ENCODE measurements at regions not wholly inside any gene's neighbourhood (a gene's known extent, or its start where the extent isn't known, plus 50 kb on each side); places are given as distances from the start of the nearest gene placed in this dataset.
"Not testable (repeated sequence)": the region's sequence is repeated elsewhere in the genome, so short reads cannot be mapped to it uniquely, and the experiment has no call there.

- TF ChIP-seq SPI1 (IDR thresholded peaks at IDR 0.05; ENCODE audit: low read depth, low read length): no peak
- TF ChIP-seq POLR2AphosphoS5 (IDR thresholded peaks at IDR 0.05; ENCODE audit: low read depth, low read length): no peak
- TF ChIP-seq POU2F2 (IDR thresholded peaks at IDR 0.05; ENCODE audit: low read depth, low read length): no peak
- no peak for TF ChIP-seq TAF1 (IDR thresholded peaks at IDR 0.05; ENCODE audit: low read depth, low read length)
- no peak for TF ChIP-seq PAX5 (IDR thresholded peaks at IDR 0.05; ENCODE audit: insufficient read depth, low read length, severe bottlenecking)
- no peak for TF ChIP-seq POLR2A (IDR thresholded peaks at IDR 0.05; ENCODE audit: low read depth, low read length)
- no peak for FAIRE-seq
- DNase-seq (ENCODE audit: insufficient read length, low spot score): no peak
Observed at GRCh38 chr1:219419065-219419464, 193.8 kb downstream of the ZC3H11B start.

GRCh38 chr1:219417610-219418009 lies 195.3 kb downstream of the ZC3H11B start:
- no peak for TF ChIP-seq PAX5 (IDR thresholded peaks at IDR 0.05; ENCODE audit: insufficient read depth, low read length, severe bottlenecking)
- no peak for TF ChIP-seq POLR2AphosphoS5 (IDR thresholded peaks at IDR 0.05; ENCODE audit: low read depth, low read length)
- TF ChIP-seq SPI1 (IDR thresholded peaks at IDR 0.05; ENCODE audit: low read depth, low read length): no peak
- TF ChIP-seq POU2F2 (IDR thresholded peaks at IDR 0.05; ENCODE audit: low read depth, low read length): no peak
- no peak for TF ChIP-seq TAF1 (IDR thresholded peaks at IDR 0.05; ENCODE audit: low read depth, low read length)
- TF ChIP-seq POLR2A (IDR thresholded peaks at IDR 0.05; ENCODE audit: low read depth, low read length): no peak
- FAIRE-seq (no peak), DNase-seq (ENCODE audit: insufficient read length, low spot score) (no peak)

GRCh38 chr1:219416598-219417238 lies 196.2 kb downstream of the ZC3H11B start:
- TF ChIP-seq SPI1 (IDR thresholded peaks at IDR 0.05; ENCODE audit: low read depth, low read length): no peak
- TF ChIP-seq POLR2AphosphoS5 (IDR thresholded peaks at IDR 0.05; ENCODE audit: low read depth, low read length): no peak
- peak; percentile 7 for DNase-seq (ENCODE audit: insufficient read length, low spot score)
- peak; percentile 92 for FAIRE-seq

GRCh38 chr1:219415915-219416314 lies 197.0 kb downstream of the ZC3H11B start:
- TF ChIP-seq POLR2AphosphoS5 (IDR thresholded peaks at IDR 0.05; ENCODE audit: low read depth, low read length): no peak
- FAIRE-seq (no peak), DNase-seq (ENCODE audit: insufficient read length, low spot score) (no peak)

- TF ChIP-seq TAF1 (IDR thresholded peaks at IDR 0.05; ENCODE audit: low read depth, low read length) (no peak), POLR2AphosphoS5 (IDR thresholded peaks at IDR 0.05; ENCODE audit: low read depth, low read length) (no peak), PAX5 (IDR thresholded peaks at IDR 0.05; ENCODE audit: insufficient read depth, low read length, severe bottlenecking) (no peak), POLR2A (IDR thresholded peaks at IDR 0.05; ENCODE audit: low read depth, low read length) (no peak), SPI1 (IDR thresholded peaks at IDR 0.05; ENCODE audit: low read depth, low read length) (no peak), POU2F2 (IDR thresholded peaks at IDR 0.05; ENCODE audit: low read depth, low read length) (no peak)
- FAIRE-seq (no peak), DNase-seq (ENCODE audit: insufficient read length, low spot score) (no peak)
Observed at GRCh38 chr1:219415433-219415832, 197.5 kb downstream of the ZC3H11B start.

- TF ChIP-seq POLR2A (IDR thresholded peaks at IDR 0.05; ENCODE audit: low read depth, low read length): no peak
- TF ChIP-seq POU2F2 (IDR thresholded peaks at IDR 0.05; ENCODE audit: low read depth, low read length): no peak
- TF ChIP-seq TAF1 (IDR thresholded peaks at IDR 0.05; ENCODE audit: low read depth, low read length): no peak
- TF ChIP-seq PAX5 (IDR thresholded peaks at IDR 0.05; ENCODE audit: insufficient read depth, low read length, severe bottlenecking): no peak
- no peak for TF ChIP-seq SPI1 (IDR thresholded peaks at IDR 0.05; ENCODE audit: low read depth, low read length)
- TF ChIP-seq POLR2AphosphoS5 (IDR thresholded peaks at IDR 0.05; ENCODE audit: low read depth, low read length): no peak
- FAIRE-seq (no peak), DNase-seq (ENCODE audit: insufficient read length, low spot score) (no peak)
Observed at GRCh38 chr1:219414250-219414649, 198.7 kb downstream of the ZC3H11B start.

- FAIRE-seq (no peak), DNase-seq (ENCODE audit: insufficient read length, low spot score) (no peak)
- TF ChIP-seq SPI1 (IDR thresholded peaks at IDR 0.05; ENCODE audit: low read depth, low read length) (no peak), POLR2A (IDR thresholded peaks at IDR 0.05; ENCODE audit: low read depth, low read length) (no peak), PAX5 (IDR thresholded peaks at IDR 0.05; ENCODE audit: insufficient read depth, low read length, severe bottlenecking) (no peak), POU2F2 (IDR thresholded peaks at IDR 0.05; ENCODE audit: low read depth, low read length) (no peak), TAF1 (IDR thresholded peaks at IDR 0.05; ENCODE audit: low read depth, low read length) (no peak), POLR2AphosphoS5 (IDR thresholded peaks at IDR 0.05; ENCODE audit: low read depth, low read length) (no peak)
Observed at GRCh38 chr1:219413536-219413935, 199.4 kb downstream of the ZC3H11B start.

- no peak for TF ChIP-seq POLR2A (IDR thresholded peaks at IDR 0.05; ENCODE audit: low read depth, low read length)
- FAIRE-seq: no peak
- no peak for DNase-seq (ENCODE audit: insufficient read length, low spot score)
Observed at GRCh38 chr1:219412772-219413171, 200.1 kb downstream of the ZC3H11B start.

GRCh38 chr1:219410721-219411120 lies 202.2 kb downstream of the ZC3H11B start:
- DNase-seq (ENCODE audit: insufficient read length, low spot score); FAIRE-seq: not testable (repeated sequence)

GRCh38 chr1:219405531-219406331 lies 207.2 kb downstream of the ZC3H11B start:
- FAIRE-seq (no peak), DNase-seq (ENCODE audit: insufficient read length, low spot score) (no peak)

More at GRCh38 chr1:219405531-219406331, 207.2 kb downstream of the ZC3H11B start:
- no peak for TF ChIP-seq POLR2A (IDR thresholded peaks at IDR 0.05; ENCODE audit: low read depth, low read length)
- TF ChIP-seq POLR2AphosphoS5 (IDR thresholded peaks at IDR 0.05; ENCODE audit: low read depth, low read length): no peak
- no peak for TF ChIP-seq POU2F2 (IDR thresholded peaks at IDR 0.05; ENCODE audit: low read depth, low read length)
- TF ChIP-seq PAX5 (IDR thresholded peaks at IDR 0.05; ENCODE audit: insufficient read depth, low read length, severe bottlenecking): no peak
- TF ChIP-seq SPI1 (IDR thresholded peaks at IDR 0.05; ENCODE audit: low read depth, low read length): no peak
- no peak for TF ChIP-seq TAF1 (IDR thresholded peaks at IDR 0.05; ENCODE audit: low read depth, low read length)
